Peyer's patch (tissue), 4 donors: ENCODE measurements at regions not wholly inside any gene's neighbourhood (a gene's known extent, or its start where the extent isn't known, plus 50 kb on each side); places are given as distances from the start of the nearest gene placed in this dataset.

ENCODE experiments used
- CTCF ChIP-seq, 6 experiments: fragments of 450-650 bp in 4 of 6; fragments of 200-600 bp in 2 of 6; sonication (generic) in 1 of 6; IDR thresholded peaks; one replicate each; pipeline ENCODE4 v1.5.1; 2017 to 2019; ENCODE audit warnings: antibody characterized with exemption in 6 of 6, mild to moderate bottlenecking in 3 of 6, moderate library complexity in 1 of 6
- POLR2A ChIP-seq, 2 donors: fragments of 450-650 bp; IDR thresholded peaks; one replicate each; pipeline ENCODE4 v1.5.1; 2017; ENCODE audit warnings: antibody characterized with exemption in 2 of 2, mild to moderate bottlenecking in 2 of 2, moderate library complexity in 2 of 2

DNA sequence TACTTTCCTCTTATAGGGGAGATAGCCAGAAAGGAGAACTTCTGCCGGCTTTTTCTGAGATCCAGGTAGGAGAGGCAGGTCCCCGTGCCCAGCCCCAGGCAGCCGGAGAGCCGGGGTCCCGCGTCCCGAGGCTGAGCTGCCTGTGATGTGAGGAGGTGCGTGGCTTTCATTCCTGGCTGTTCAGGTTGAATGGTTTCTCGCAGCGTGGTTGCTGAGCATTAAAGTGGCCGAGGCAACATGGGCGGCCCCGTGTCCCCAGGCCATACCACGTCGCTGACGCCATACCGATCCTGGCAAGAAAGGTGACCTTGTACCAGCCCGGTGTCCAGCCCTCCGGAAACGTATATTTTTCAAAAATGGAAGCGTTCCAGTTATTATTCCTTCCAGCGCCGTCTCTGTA lies 116.7 kb upstream of the MYL2 start:
- TF ChIP-seq CTCF (IDR thresholded peaks at IDR 0.05): no peak
- no peak for TF ChIP-seq POLR2A (IDR thresholded peaks at IDR 0.05)
